HFFc6 (cell line): ENCODE measurements at regions not wholly inside any gene's neighbourhood (a gene's known extent, or its start where the extent isn't known, plus 50 kb on each side); places are given as distances from the start of the nearest gene placed in this dataset.
A peak's percentile ranks its signal among the peaks of the same experiment; 100 is the strongest.
"Not testable (repeated sequence)": the region's sequence is repeated elsewhere in the genome, so short reads cannot be mapped to it uniquely, and the experiment has no call there.

Source experiments
- DNase-seq: peaks from one replicate; pipeline ENCODE4 v3.0.0-alpha.2; 2018
- H3K27ac Mint-ChIP-seq: 2 replicates; pipeline ENCODE4 v1.8.0; 2020; ENCODE audit warnings: mild to moderate bottlenecking, mixed read lengths
- H3K27me3 Mint-ChIP-seq: 2 replicates; pipeline ENCODE4 v1.8.0; 2021; ENCODE audit warnings: mild to moderate bottlenecking, moderate library complexity, mixed read lengths; ENCODE audit not compliant: insufficient read depth
- H3K36me3 Mint-ChIP-seq: 2 replicates; pipeline ENCODE4 v1.8.0; 2021; ENCODE audit warnings: low read depth, mixed read lengths
- H3K4me1 Mint-ChIP-seq: 2 replicates; pipeline ENCODE4 v1.8.0; 2020; ENCODE audit warnings: low read depth, mixed read lengths
- H3K4me3 Mint-ChIP-seq: 2 replicates; pipeline ENCODE4 v1.8.0; 2020; ENCODE audit warnings: mild to moderate bottlenecking, moderate library complexity, mixed read lengths
- H3K9me3 Mint-ChIP-seq: 2 replicates; pipeline ENCODE4 v1.8.0; 2020; ENCODE audit warnings: mild to moderate bottlenecking, mixed read lengths
- TF ChIP-seq, protein P1 (sequence below): fragments of 200-600 bp; sonication (generic); IDR thresholded peaks from 2 replicates; pipeline ENCODE4 v1.5.0; 2021; ENCODE audit warnings: antibody characterized with exemption, mild to moderate bottlenecking

DNA sequence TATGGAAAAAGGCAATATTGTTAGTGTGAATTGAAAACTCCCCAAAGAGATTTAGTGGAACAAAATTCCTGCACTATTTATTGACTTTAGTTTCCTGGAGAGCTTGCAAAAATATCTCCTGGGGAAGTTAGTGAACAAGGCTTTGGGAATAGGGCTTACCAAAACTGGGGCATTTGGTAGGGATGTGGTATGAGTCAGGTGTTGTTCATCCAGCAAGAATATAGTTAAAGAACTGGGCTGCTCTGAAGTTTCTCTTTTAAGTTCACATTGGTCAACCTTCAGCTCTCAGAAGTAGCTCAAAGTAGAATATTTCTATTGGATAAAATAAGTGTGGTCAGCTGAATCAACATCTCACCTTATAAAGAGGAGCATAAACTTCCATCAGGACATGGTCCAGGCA lies 185.0 kb downstream of the CPE start:
- peaks cover 17% of the 10 kb centered on the region; the same call in 1 of the 2 replicates for H3K9me3 Mint-ChIP-seq
- H3K4me3 Mint-ChIP-seq: no peak overlapping the region
- no peaks in the 10 kb centered on the region for H3K36me3 Mint-ChIP-seq
- no peak overlapping the region for H3K27ac Mint-ChIP-seq
- H3K4me1 Mint-ChIP-seq: no peaks in the 10 kb centered on the region
- H3K27me3 Mint-ChIP-seq: no peaks in the 10 kb centered on the region; the same call in 1 of the 2 replicates
- TF ChIP-seq, protein P1, sequence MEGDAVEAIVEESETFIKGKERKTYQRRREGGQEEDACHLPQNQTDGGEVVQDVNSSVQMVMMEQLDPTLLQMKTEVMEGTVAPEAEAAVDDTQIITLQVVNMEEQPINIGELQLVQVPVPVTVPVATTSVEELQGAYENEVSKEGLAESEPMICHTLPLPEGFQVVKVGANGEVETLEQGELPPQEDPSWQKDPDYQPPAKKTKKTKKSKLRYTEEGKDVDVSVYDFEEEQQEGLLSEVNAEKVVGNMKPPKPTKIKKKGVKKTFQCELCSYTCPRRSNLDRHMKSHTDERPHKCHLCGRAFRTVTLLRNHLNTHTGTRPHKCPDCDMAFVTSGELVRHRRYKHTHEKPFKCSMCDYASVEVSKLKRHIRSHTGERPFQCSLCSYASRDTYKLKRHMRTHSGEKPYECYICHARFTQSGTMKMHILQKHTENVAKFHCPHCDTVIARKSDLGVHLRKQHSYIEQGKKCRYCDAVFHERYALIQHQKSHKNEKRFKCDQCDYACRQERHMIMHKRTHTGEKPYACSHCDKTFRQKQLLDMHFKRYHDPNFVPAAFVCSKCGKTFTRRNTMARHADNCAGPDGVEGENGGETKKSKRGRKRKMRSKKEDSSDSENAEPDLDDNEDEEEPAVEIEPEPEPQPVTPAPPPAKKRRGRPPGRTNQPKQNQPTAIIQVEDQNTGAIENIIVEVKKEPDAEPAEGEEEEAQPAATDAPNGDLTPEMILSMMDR: no peak
- DNase-seq: no peak

DNA sequence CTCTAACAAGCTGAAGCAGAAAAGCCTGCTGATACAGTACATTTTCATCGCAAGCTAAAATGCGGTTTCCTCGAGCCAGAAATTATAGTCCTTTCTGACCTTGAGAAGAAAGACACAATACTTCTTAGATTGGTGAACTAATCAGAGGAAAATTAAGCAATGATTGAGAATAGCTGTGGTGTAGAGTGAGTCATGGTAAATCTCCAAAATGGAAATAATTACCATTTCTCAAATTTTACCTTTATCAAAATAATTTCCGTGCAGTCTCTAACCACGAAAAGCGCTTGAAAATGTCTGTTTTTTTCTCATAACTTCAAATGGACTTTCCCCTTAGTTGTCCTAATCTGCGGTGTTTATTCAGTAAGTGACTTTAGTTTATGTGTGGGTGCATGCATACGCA lies 190.2 kb downstream of the CPE start:
- H3K27me3 Mint-ChIP-seq: no peaks in the 10 kb centered on the region; the same call in 1 of the 2 replicates
- H3K4me1 Mint-ChIP-seq: no peaks in the 10 kb centered on the region
- TF ChIP-seq, protein P1: no peak
- no peaks in the 10 kb centered on the region for H3K36me3 Mint-ChIP-seq
- H3K4me3 Mint-ChIP-seq: no peak overlapping the region
- H3K27ac Mint-ChIP-seq: no peak overlapping the region
- no peak for DNase-seq
- H3K9me3 Mint-ChIP-seq: peaks cover 17% of the 10 kb centered on the region; the same call in 1 of the 2 replicates

DNA sequence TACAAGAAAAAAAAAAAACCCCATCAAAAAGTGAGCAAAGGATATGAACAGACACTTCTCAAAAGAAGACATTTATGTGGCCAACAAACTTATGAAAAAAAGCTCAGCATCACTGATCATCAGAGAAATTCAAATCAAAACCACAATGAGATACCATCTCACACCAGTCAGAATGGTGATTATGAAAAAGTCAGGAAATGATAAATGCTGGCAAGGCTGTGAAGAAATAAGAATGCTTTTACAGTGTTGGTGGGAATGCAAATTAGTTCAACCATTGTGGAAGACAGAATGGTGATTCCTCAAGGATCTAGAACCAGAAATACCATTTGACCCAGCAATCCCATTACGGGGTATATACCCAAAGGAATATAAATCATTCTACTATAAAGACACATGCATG lies 192.7 kb downstream of the CPE start:
- not testable (repeated sequence) for H3K36me3 Mint-ChIP-seq, H3K4me3 Mint-ChIP-seq, H3K9me3 Mint-ChIP-seq, H3K27me3 Mint-ChIP-seq, DNase-seq, H3K27ac Mint-ChIP-seq, H3K4me1 Mint-ChIP-seq

DNA sequence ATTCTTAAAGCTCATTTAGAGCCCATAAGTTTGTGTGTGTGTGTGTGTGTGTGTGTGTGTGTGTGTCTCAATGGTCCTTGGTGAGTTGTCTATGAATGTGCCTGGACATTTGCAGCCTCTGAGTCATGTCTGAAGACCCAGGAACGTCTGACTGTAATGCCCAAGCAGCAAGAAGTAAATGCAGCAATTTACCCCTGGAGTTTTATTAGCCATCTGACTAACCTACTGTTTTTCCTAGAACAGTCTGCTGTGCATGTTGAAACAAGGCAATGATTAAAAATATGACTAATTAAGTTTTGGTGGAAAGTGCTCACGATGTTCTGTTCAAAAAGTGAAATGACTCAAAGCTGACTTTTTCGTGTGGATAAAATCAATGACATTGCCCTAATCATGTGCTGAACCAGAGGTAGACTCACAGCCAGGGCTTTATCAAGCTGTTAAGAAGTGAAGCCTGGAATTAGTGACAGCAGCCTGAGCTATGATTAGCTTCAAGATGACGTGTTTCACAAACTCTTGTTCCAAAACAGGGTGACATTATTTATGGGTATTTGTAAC lies 201.6 kb downstream of the CPE start:
- Mint-ChIP-seq H3K4me1 (peaks cover 20% of the 10 kb centered on the region; the same call in 1 of the 2 replicates), H3K27ac (no peak overlapping the region), H3K9me3 (peaks cover 10% of the 10 kb centered on the region), H3K4me3 (peak overlapping the region; percentile 39; the same call in 1 of the 2 replicates), H3K27me3 (no peaks in the 10 kb centered on the region; the same call in 1 of the 2 replicates), H3K36me3 (no peaks in the 10 kb centered on the region)
- DNase-seq: peak; percentile 73
- TF ChIP-seq, protein P1: no peak

DNA sequence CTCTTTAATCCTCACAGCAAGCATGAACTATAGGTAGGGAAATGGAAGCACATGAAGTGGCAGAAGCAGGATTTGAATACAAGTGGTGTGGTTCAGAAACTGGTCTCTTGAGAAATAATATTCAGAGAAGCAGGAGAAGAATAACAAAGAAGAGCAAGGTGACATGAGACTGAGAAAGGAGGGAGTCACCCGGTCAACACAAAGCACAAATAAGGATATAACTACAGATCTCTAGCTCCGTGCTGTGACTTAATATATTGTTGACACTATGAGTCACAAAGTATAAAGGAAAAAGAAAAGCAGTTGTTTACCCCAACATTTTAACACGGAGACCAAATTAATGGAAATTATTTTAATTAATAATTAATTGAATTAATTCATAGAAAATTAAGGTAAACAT lies 204.5 kb downstream of the CPE start:
- no peak overlapping the region for H3K4me3 Mint-ChIP-seq
- H3K36me3 Mint-ChIP-seq: no peaks in the 10 kb centered on the region
- H3K27me3 Mint-ChIP-seq: no peaks in the 10 kb centered on the region; the same call in 1 of the 2 replicates
- no peak overlapping the region for H3K27ac Mint-ChIP-seq
- peaks cover 15% of the 10 kb centered on the region; the same call in 1 of the 2 replicates for H3K4me1 Mint-ChIP-seq
- peaks cover 15% of the 10 kb centered on the region for H3K9me3 Mint-ChIP-seq
- TF ChIP-seq, protein P1: no peak
- DNase-seq: no peak

DNA sequence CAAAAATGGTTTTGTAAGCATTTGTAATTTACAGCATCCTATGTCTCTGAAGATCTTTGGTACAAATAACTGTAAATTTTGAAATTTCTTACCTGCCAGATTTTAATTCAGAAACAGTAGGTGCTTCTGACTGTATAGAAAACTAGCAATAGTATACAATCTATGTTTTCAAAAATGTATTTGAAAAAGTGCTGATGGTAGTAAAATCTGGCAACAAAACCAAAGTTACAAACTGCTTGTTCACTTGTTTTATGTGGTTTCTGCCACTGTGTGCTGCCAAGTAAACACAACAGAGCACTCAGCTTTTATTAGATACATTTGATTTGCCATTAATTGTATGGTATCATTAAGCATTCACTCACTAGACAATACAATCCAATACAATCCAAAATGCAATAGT lies 206.1 kb downstream of the CPE start:
- H3K27ac Mint-ChIP-seq: no peak overlapping the region
- H3K4me1 Mint-ChIP-seq: peaks cover 9% of the 10 kb centered on the region; the same call in 1 of the 2 replicates
- TF ChIP-seq, protein P1: no peak
- DNase-seq: no peak
- H3K36me3 Mint-ChIP-seq: no peaks in the 10 kb centered on the region
- no peaks in the 10 kb centered on the region; the same call in 1 of the 2 replicates for H3K27me3 Mint-ChIP-seq
- H3K4me3 Mint-ChIP-seq: no peak overlapping the region
- H3K9me3 Mint-ChIP-seq: peaks cover 16% of the 10 kb centered on the region
